H1 (cell line): ENCODE measurements at regions not wholly inside any gene's neighbourhood (a gene's known extent, or its start where the extent isn't known, plus 50 kb on each side); places are given as distances from the start of the nearest gene placed in this dataset.

Source experiments
- CTCF ChIA-PET: fragments of 300-600 bp; sonication (Branson Sonifier 250); formaldehyde crosslinking; loops from one replicate; lab custom pipeline; 2021; ENCODE audit not compliant: partially characterized antibody; lab: Charles Lee
- POLR2A ChIA-PET: fragments of 300-600 bp; sonication (Branson Sonifier 250); formaldehyde crosslinking; loops from one replicate; lab custom pipeline; 2021; ENCODE audit warnings: inconsistent platforms; ENCODE audit not compliant: partially characterized antibody; lab: Charles Lee
- DNase-seq, 2 experiments: peaks; one replicate each; pipeline versions ENCODE4 v3.0.0 to v3.0.0-alpha.2; 2010 to 2022; ENCODE audit warnings: low spot score in 2 of 2, low read depth in 1 of 2, mixed read lengths in 1 of 2
- FAIRE-seq: peaks from 2 replicates; lab custom pipeline; 2011; peaks lifted over from hg19 to GRCh38; lab: Jason Lieb, UNC
- H2AFZ ChIP-seq: 2 replicates; pipeline ENCODE4 v1.8.1; 2012; ENCODE audit warnings: low read length, inconsistent platforms
- H2AK5ac ChIP-seq: 2 replicates; pipeline ENCODE4 v1.6.1; 2013; ENCODE audit warnings: low read depth, low read length
- H2BK120ac ChIP-seq: replicated peaks from 2 replicates; pipeline ENCODE3; 2013; ENCODE audit warnings: low read depth, low read length, inconsistent platforms
- H2BK12ac ChIP-seq: 2 replicates; pipeline ENCODE4 v1.6.1; 2013; ENCODE audit warnings: low read depth, low read length
- H2BK15ac ChIP-seq: 2 replicates; pipeline ENCODE4 v1.6.1; 2013; ENCODE audit warnings: low read length
- H2BK20ac ChIP-seq: 2 replicates; pipeline ENCODE4 v1.6.1; 2013; ENCODE audit warnings: low read length
- H2BK5ac ChIP-seq: 2 replicates; pipeline ENCODE4 v1.6.1; 2013; ENCODE audit warnings: low read depth, low read length
- H3K14ac ChIP-seq: 2 replicates; pipeline ENCODE4 v1.6.1; 2013; ENCODE audit warnings: inconsistent platforms; ENCODE audit not compliant: insufficient read length
- H3K18ac ChIP-seq: 2 replicates; pipeline ENCODE4 v1.6.1; 2013; ENCODE audit warnings: low read length; ENCODE audit errors: extremely low read depth
- H3K23ac ChIP-seq: 2 replicates; pipeline ENCODE4 v1.6.1; 2013; ENCODE audit warnings: inconsistent platforms; ENCODE audit not compliant: insufficient read length
- H3K23me2 ChIP-seq: 2 replicates; pipeline ENCODE4 v1.6.1; 2013; ENCODE audit warnings: low read depth, low read length
- H3K27ac ChIP-seq: 2 replicates; pipeline ENCODE4 v1.6.1; 2011; ENCODE audit warnings: low read depth, low read length, inconsistent platforms
- H3K27me3 ChIP-seq, 4 experiments: replicated peaks in 1 of 4; 1 replicate in 1 of 4; 2 replicates in 3 of 4; pipeline versions ENCODE4 v1.6.1 to v1.8.1; 2011 to 2013; ENCODE audit warnings: low read length in 3 of 4, mild to moderate bottlenecking in 3 of 4, inconsistent platforms in 2 of 4, mixed read lengths in 2 of 4, moderate library complexity in 1 of 4; ENCODE audit not compliant: control insufficient read depth in 3 of 4, insufficient read depth in 3 of 4; ENCODE audit errors: extremely low read depth in 1 of 4
- H3K36me3 ChIP-seq, 4 experiments: 2 replicates each; pipeline versions ENCODE4 v1.6.1 to v1.8.1; 2011 to 2013; ENCODE audit warnings: mild to moderate bottlenecking in 4 of 4, low read length in 3 of 4, moderate library complexity in 2 of 4, control low read depth in 1 of 4, inconsistent platforms in 1 of 4; ENCODE audit not compliant: insufficient read depth in 4 of 4, control insufficient read depth in 2 of 4
- H3K4ac ChIP-seq: replicated peaks from 2 replicates; pipeline ENCODE3; 2013; ENCODE audit warnings: low read length, low read depth, mixed read lengths, inconsistent platforms; ENCODE audit not compliant: insufficient read length
- H3K4me1 ChIP-seq, 4 experiments: replicated peaks in 1 of 4; 1 replicate in 1 of 4; 2 replicates in 3 of 4; pipeline versions ENCODE4 v1.6.1 to v1.8.1; 2011 to 2013; ENCODE audit warnings: low read length in 3 of 4, inconsistent platforms in 2 of 4, mixed read lengths in 1 of 4; ENCODE audit not compliant: insufficient read depth in 4 of 4, control insufficient read depth in 3 of 4
- H3K4me2 ChIP-seq, 2 experiments: 2 replicates each; pipeline versions ENCODE4 v1.6.1 to v1.8.1; 2011 to 2013; ENCODE audit warnings: low read depth in 2 of 2, low read length in 2 of 2, control low read depth in 1 of 2, inconsistent platforms in 1 of 2, mild to moderate bottlenecking in 1 of 2; ENCODE audit not compliant: insufficient read depth in 1 of 2
- H3K4me3 ChIP-seq, 4 experiments: fragments of 200-600, 300-600 bp in 1 of 4; sonication (generic), shearing (Covaris generic), sonication (Bioruptor Twin) in 1 of 4; 2 replicates each; pipeline versions ENCODE4 v1.5.1 to v1.8.1; 2011 to 2016; ENCODE audit warnings: low read length in 4 of 4, low read depth in 3 of 4, control low read depth in 2 of 4, inconsistent platforms in 2 of 4, mild to moderate bottlenecking in 2 of 4, mixed read lengths in 1 of 4, moderate library complexity in 1 of 4; ENCODE audit not compliant: insufficient read depth in 2 of 4; ENCODE audit errors: extremely low read depth in 1 of 4
- H3K56ac ChIP-seq: replicated peaks from 2 replicates; pipeline ENCODE3; 2013; ENCODE audit warnings: low read depth, mild to moderate bottlenecking, mixed read lengths, low read length, inconsistent platforms; ENCODE audit not compliant: insufficient read length
- H3K79me1 ChIP-seq: 2 replicates; pipeline ENCODE4 v1.6.1; 2013; ENCODE audit warnings: low read depth, low read length, control low read depth
- H3K79me2 ChIP-seq, 2 experiments: 2 replicates each; pipeline versions ENCODE4 v1.6.1 to v1.8.1; 2012 to 2013; ENCODE audit warnings: low read length in 2 of 2, mild to moderate bottlenecking in 2 of 2, inconsistent platforms in 1 of 2; ENCODE audit not compliant: insufficient read depth in 2 of 2, control insufficient read depth in 1 of 2
- H3K9ac ChIP-seq, 4 experiments: replicated peaks in 1 of 4; 1 replicate in 1 of 4; 2 replicates in 3 of 4; pipeline versions ENCODE4 v1.6.1 to v1.8.1; 2011 to 2013; ENCODE audit warnings: low read depth in 3 of 4, low read length in 3 of 4, control low read depth in 2 of 4, mild to moderate bottlenecking in 2 of 4, moderate library complexity in 2 of 4, inconsistent platforms in 1 of 4; ENCODE audit errors: extremely low read depth in 1 of 4
- H3K9me3 ChIP-seq, 2 experiments: 2 replicates each; pipeline versions ENCODE4 v1.6.1 to v1.8.1; 2012 to 2013; ENCODE audit warnings: mild to moderate bottlenecking in 2 of 2, moderate library complexity in 2 of 2, control low read depth in 1 of 2, inconsistent platforms in 1 of 2, low read depth in 1 of 2, low read length in 1 of 2, mixed read lengths in 1 of 2; ENCODE audit not compliant: insufficient read depth in 2 of 2
- H4K20me1 ChIP-seq, 2 experiments: replicated peaks in 1 of 2; 2 replicates each; pipeline versions ENCODE3 to v1.8.1; 2011 to 2013; ENCODE audit warnings: inconsistent platforms in 2 of 2, low read length in 2 of 2, mild to moderate bottlenecking in 1 of 2; ENCODE audit not compliant: insufficient read depth in 2 of 2, control insufficient read depth in 1 of 2
- H4K5ac ChIP-seq: 2 replicates; pipeline ENCODE4 v1.6.1; 2013; ENCODE audit warnings: low read length, low read depth, mixed read lengths, inconsistent platforms; ENCODE audit not compliant: insufficient read length
- H4K8ac ChIP-seq: 2 replicates; pipeline ENCODE4 v1.8.0; 2013; ENCODE audit warnings: mild to moderate bottlenecking, moderate library complexity, low read length, inconsistent platforms; ENCODE audit not compliant: insufficient read depth; ENCODE audit errors: extremely low read depth
- H4K91ac ChIP-seq: replicated peaks from 2 replicates; pipeline ENCODE3; 2013; ENCODE audit warnings: low read length, mixed read lengths, inconsistent platforms; ENCODE audit not compliant: insufficient read length
- TCF12 ChIP-seq: IDR thresholded peaks from 2 replicates; pipeline ENCODE4 v1.6.1; 2011; ENCODE audit warnings: low read depth, mild to moderate bottlenecking, low read length
- YY1 ChIP-seq: IDR thresholded peaks from 2 replicates; pipeline ENCODE4 v1.6.1; 2011; ENCODE audit warnings: low read depth, mild to moderate bottlenecking, low read length
- WGBS, 2 experiments: shearing (Covaris generic) in 1 of 2; methylation state at CpG; one replicate each; pipeline versions ENCODE4 v1.1.6 to v1.1.7; 2013 to 2015; ENCODE audit warnings: low lambda C conversion rate in 2 of 2, mixed read lengths in 2 of 2, inconsistent platforms in 1 of 2, low coverage in 1 of 2, missing lambda C conversion rate in 1 of 2; ENCODE audit not compliant: insufficient replicate concordance in 2 of 2, insufficient coverage in 1 of 2, insufficient read length in 1 of 2; ENCODE audit errors: extremely low coverage in 1 of 2, missing lambda C conversion rate in 1 of 2; 5-methylcytosine and 5-hydroxymethylcytosine counted together

- no peak overlapping the region for H2BK15ac ChIP-seq
- FAIRE-seq (no peak), DNase-seq (no peak)
- no peak overlapping the region for H2BK120ac ChIP-seq
- no peaks in the 10 kb centered on the region for H3K27me3 ChIP-seq
- H4K20me1 ChIP-seq = no peaks in the 10 kb centered on the region
- no peak overlapping the region for H2BK20ac ChIP-seq
- no peak overlapping the region; the same call in 1 of the 2 replicates for H3K27ac ChIP-seq
- peaks cover 0 to 4% (median under 1%) of the 10 kb centered on the region in 4 experiments; a peak in 3 of 7 replicates for H3K4me1 ChIP-seq
- H4K8ac ChIP-seq = no peak overlapping the region
- H3K18ac ChIP-seq = no peak overlapping the region
- H3K4ac ChIP-seq = no peak overlapping the region
- H2BK5ac ChIP-seq = no peak overlapping the region
- ChIA-PET CTCF (interaction anchor here (1.2 to 1.3 kb wide), 2 partner anchors 69 kb away, joined by 4 to 5 read pairs; no protein-coding TSS in a partner anchor), POLR2A (no interaction called here)
- WGBS, 2 experiments = 44% methylated on average over 1 of the region's 1 CpG; no CpG with 5 or more reads in 1 of the 2 experiments
- H3K79me1 ChIP-seq = no peaks in the 10 kb centered on the region
- H3K79me2 ChIP-seq = no peaks in the 10 kb centered on the region
- no peak overlapping the region for H3K4me2 ChIP-seq
- H2AK5ac ChIP-seq = no peak overlapping the region
- H4K5ac ChIP-seq = no peak overlapping the region
- H4K91ac ChIP-seq = no peak overlapping the region
- H3K56ac ChIP-seq = no peak overlapping the region
- no peak overlapping the region for H3K9ac ChIP-seq
- H3K36me3 ChIP-seq = no peaks in the 10 kb centered on the region
- no peaks in the 10 kb centered on the region for H3K23me2 ChIP-seq
- no peaks in the 10 kb centered on the region for H3K9me3 ChIP-seq
- H3K4me3 ChIP-seq = no peak overlapping the region
- no peak overlapping the region for H2BK12ac ChIP-seq
- no peak overlapping the region for H2AFZ ChIP-seq
- H3K14ac ChIP-seq = no peak overlapping the region
- no peak overlapping the region for H3K23ac ChIP-seq
- TF ChIP-seq TCF12 (no peak), YY1 (no peak)
Observed at GRCh38 chr11:35891096-35891495, 52.8 kb upstream of the LDLRAD3 start.
